GM12892 (cell line): ENCODE measurements at regions not wholly inside any gene's neighbourhood (a gene's known extent, or its start where the extent isn't known, plus 50 kb on each side); places are given as distances from the start of the nearest gene placed in this dataset.

Experiments used
- POLR2A ChIP-seq: IDR thresholded peaks from 2 replicates; pipeline ENCODE4 v1.6.1; 2011; ENCODE audit warnings: low read depth, low read length, control low read depth
- POLR2AphosphoS5 ChIP-seq: IDR thresholded peaks from 2 replicates; pipeline ENCODE4 v1.6.1; 2011; ENCODE audit warnings: low read depth, low read length, control low read depth
- TAF1 ChIP-seq: IDR thresholded peaks from 2 replicates; pipeline ENCODE4 v1.6.1; 2011; ENCODE audit warnings: low read depth, mild to moderate bottlenecking, control low read depth, low read length, borderline replicate concordance

- TF ChIP-seq POLR2A (no peak), POLR2AphosphoS5 (no peak), TAF1 (no peak)
These were observed 268.0 kb downstream of the PTPRC start for GRCh38 chr1:198906739-198907422.
